COLO829 (cell line): ENCODE measurements at regions not wholly inside any gene's neighbourhood (a gene's known extent, or its start where the extent isn't known, plus 50 kb on each side); places are given as distances from the start of the nearest gene placed in this dataset.
A peak's percentile ranks its signal among the peaks of the same experiment; 100 is the strongest.

Experiments
- DNase-seq: peaks from one replicate; pipeline ENCODE4 v3.0.0; 2012; ENCODE audit warnings: low spot score

DNA sequence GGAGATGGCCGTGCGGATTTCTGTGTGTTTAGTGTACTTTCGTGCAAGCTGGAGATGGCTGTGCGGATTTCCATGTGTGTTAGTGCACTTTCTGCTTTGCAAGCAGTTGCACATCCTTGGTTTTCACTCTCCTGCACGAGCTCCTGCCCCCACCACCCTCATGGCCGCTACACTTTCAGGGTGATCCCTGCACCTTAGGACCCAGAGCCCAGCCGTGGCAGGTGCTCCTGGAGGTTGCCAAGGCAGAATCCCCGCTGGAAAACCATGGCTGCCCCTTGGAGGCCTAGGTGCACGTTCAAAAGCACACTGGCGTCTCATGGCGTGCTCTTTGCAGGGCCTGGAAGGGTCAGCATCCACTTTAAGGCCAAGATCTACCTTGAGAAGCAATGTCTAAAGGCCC is 311.0 kb upstream of the TNRC6C start:
- no peak for DNase-seq

- DNase-seq, result peak; percentile 59
Observed at GRCh38 chr17:77649717-77650211, 308.7 kb upstream of the TNRC6C start.

GRCh38 chr17:77651988-77652387 is 306.5 kb upstream of the TNRC6C start:
- no peak for DNase-seq

DNA sequence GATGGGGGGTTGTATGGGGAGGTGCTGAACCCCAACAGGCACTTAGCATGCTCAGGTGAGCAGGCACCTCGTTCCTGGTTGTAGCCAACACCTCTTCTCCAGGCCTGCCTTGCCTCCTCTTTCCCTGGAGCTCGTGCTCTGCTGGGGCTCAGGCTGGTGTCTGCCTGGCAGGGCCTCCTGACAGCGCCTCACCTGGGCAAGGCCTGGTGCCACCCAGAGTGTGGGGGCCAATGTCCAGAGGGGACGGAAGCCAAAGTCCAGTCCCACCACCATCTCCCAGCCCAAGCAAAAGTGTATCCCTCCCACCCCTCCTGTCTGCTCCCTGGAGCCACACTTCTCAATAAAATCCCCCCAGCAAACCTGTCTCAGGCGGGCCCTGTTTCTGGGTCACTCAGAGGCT is 304.2 kb upstream of the TNRC6C start:
- no peak for DNase-seq

DNA sequence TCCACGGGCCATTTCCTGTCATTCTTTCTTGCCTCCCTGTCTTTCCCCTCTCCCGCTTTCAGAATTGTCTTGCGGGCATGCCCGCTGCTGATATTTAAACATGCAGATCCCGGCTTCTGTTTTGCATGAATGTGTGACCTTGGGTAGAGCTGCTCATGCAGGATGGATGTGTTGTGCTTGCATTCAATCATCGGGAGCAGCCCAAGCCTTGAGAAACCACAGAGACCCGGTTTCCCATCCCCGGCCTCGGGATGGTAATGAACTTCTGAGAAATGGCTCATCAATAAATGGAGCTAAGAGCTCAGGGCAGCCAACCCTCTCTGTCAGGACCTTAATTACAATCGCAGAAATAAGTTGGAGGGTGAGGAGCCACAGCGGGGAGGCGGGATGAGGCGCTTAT is 303.7 kb upstream of the TNRC6C start:
- DNase-seq, result no peak

DNA sequence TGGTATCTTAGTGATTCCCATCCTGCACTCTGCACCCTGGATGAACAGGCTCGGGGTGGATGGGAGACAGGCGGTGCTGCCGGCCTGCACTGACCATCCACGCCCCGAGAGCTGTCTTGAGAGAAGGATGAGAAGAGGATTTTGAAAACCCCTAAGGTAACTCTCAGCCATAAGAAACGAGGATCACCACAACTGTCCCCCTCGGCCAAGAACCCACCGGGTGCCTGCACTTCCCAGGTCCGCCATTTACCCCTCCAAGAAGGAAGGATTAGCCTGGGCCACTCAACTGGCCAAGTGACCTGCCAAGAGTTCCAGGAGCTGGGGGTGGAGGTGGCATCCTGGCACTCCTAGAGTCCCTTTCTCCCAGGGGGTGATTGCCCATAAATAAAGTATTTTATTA is 302.4 kb upstream of the TNRC6C start:
- no peak for DNase-seq

GRCh38 chr17:77657839-77658238 is 300.7 kb upstream of the TNRC6C start:
- no peak for DNase-seq

GRCh38 chr17:77660524-77660923 is 298.0 kb upstream of the TNRC6C start:
- no peak for DNase-seq

DNA sequence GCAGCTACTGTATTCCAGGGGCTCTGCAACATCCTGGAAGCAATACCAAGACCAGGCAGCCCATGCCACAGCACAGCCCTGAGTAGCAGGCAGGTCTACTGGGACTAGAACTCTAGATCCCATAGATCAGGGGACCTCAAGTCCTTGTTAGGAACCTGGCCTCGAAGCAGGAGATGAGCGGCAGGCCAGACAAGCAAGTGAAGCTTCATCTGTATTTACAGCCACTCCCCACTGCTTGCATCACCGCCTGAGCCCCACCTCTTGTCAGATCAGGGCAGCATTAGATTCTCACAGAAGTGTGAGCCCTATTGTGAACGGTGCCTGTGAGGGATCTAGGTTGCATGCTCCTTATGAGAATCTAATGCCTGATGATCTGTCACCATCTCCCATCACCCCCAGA is 295.7 kb upstream of the TNRC6C start:
- DNase-seq, result no peak

DNA sequence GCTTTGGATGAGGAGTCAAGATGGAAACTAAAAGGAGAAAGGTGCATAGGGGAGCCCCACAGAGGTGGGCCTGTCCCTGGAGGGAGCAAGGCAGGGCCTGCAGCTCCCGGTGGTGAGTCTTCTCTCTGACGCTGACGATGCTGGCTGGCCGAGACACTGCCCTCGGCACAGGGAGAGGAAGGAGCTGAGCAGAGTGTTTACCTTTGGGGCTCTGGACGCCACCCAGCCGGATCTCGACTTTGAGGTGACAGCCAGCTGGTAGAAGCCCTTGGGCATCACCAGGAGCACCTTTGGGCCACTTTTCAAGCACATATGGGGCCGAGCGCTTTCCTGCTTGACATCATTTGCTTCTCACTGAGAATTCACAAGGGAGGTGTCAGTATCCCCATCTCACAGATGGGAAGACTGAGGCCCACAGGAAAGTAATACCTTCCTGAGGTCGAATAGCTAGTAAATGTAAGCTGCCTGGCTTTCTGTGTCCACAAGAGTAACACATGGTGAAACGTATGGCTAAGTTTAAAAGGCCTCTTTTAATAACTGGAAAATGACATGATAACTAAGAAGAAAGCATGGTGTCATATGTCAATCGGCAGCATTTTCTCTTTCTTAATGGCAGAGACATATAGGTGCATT is 294.3 kb upstream of the TNRC6C start:
- no peak for DNase-seq

- no peak for DNase-seq
Observed at GRCh38 chr17:77665833-77666232, 292.7 kb upstream of the TNRC6C start.

DNA sequence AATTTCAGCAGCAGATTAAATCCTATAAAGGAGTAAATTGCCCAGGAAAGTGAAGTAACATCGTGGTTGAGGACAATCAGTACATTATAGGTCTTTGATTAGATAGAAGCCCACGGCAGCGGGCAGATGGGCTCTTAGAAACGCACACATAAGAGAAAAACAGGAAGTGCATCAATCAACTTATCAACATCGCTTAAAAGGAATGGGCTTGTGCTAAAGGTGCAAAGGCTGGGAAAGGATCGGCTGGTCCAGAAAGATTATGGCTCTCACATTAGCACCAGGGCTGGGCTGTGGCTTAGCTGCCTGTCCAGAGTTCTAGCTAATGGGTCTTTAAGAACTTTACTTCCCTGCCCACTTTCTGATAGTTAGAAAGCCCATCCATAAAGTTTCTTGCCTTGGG is 292.0 kb upstream of the TNRC6C start:
- no peak for DNase-seq

GRCh38 chr17:77666881-77667395 is 291.6 kb upstream of the TNRC6C start:
- no peak for DNase-seq

DNA sequence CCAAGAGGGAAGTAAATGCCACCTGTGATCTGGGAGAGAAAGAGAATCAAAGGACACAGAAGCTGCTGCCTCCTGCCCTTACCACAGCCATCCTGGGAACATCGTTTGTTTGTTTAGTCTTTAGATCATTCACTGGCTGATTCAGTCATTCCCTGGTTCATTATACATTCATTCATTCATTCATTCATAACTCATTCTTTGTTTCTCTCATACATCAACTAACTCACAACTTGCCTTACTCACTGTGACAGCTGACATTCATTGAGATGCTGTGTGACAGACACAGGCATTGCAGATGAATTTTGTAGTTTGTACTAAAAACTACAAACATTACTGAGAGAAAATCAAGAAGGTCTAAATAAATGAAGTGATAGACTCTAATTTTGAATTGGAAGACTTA is 291.0 kb upstream of the TNRC6C start:
- DNase-seq, result no peak

DNA sequence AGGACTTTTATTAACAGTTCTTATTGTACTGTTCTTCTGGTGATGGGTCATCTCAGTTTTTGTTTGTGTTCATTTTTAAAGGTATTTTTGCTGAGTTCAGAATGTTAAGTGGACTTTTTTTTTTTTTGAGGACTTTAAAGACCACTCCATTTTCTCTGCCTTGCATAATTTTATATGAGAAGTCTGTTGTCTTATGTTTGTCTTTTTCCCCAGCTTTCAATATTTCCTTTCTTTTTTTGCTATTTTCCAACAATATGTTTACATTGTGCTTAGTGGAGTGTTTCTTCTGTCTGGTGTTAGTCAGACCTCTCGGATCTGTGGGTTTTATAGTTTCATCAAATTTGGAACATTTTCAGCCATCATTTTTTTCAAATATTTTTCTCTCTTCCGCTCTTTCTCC is 290.0 kb upstream of the TNRC6C start:
- DNase-seq, result no peak

GRCh38 chr17:77670173-77670572 is 288.3 kb upstream of the TNRC6C start:
- no peak for DNase-seq

- no peak for DNase-seq
Observed at GRCh38 chr17:77674358-77674757, 284.1 kb upstream of the TNRC6C start.

DNA sequence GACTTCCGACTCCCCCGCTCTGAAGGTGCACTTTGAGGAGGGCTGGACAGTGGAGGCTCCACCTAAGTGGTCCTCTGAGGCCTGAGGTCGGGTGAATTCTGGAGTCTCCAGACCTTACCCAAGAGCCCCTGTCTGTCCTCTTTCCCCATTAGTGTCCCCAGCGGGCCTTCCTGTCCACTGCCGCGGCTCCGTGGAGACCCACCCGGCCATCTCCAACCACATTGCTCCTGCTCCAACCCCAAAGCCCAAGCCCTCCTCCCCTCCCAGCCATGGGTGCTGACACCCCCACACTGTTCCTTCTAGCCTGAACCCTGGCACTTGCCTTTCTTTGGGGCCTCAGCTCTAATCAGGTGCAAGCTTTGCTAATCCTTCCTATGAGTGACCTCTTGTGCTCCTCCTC is 283.1 kb upstream of the TNRC6C start:
- DNase-seq, result no peak

DNA sequence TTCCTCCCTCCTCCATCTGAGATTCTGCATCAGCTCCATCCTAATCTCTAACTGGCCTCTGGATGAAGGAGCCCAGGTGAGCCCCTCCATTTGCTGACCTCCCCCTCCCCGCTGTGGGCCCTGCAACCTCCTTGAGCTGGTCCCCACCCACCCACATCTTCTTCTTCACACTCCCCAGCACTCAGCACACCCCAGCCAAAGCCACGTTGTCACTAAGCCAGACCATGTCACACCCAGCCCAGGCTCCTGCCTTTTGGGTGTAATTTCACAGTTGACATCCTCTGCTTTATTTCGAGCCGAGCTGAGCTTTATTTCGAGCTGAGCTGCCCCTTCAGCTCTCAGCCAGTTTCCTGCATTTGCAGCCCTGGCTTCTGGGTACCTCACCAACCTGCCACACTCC is 282.7 kb upstream of the TNRC6C start:
- DNase-seq, result no peak

DNA sequence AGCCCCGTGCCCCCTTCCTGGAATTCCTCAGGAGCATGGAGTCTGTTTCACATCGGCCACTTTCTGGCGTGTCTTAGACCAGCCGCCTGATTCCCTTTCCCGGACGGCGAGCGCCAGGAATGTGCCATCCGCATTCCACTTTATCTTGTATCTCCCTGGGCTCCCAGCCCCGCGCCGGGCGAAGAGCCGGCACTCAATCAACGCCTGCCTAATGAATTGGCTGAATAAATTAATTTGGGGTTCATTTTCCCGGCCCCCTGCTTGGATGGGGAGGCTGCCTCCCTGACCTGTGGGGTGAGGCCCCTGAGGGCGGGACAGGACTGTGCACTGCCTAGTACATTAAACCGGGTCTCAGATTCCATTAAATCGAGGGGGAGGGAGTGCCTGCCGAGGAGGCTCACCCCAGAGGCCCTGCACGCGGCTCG is 282.3 kb upstream of the TNRC6C start:
- no peak for DNase-seq

- DNase-seq, result no peak
Observed at GRCh38 chr17:77677211-77677610, 281.3 kb upstream of the TNRC6C start.

DNA sequence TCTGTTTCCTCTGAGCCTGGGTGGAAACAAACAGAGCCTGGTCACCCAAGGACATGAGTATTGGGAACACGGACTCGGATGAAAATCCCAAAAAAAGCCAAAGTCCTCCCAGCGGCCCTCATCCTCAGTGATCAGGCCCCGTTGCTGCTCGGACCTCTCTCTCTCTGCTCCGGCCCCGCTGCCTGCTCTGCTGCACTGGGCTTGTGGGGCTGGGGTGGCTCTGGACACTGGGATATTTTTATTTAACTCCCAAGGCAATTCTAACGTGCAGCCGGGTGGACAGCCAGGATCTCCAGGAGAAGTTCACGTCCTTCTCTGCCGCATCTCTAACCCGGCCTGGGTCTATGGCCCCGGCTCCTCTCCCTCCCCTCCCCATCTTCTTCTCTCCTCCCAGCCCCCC is 280.9 kb upstream of the TNRC6C start:
- no peak for DNase-seq

- DNase-seq, result no peak
Observed at GRCh38 chr17:77679589-77679988, 278.9 kb upstream of the TNRC6C start.

DNA sequence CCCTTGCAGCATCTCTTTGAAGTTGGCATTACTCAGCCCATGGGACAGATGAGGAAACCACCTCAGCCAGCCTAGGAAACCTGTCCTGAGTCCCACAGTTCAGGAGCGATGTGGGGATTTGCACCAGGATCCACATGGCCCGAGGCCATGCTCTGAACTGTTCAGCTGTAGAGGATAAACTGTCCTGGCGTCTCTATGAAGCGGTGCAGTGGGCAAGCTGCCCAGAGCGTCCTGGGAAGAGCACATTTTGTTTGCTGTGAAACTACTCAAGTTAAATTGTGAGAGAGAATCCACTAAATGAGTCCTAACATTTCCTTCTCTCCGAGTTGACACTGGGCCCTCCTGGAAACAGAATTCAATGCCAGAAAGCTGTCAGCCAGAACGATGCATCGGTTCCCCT is 276.6 kb upstream of the TNRC6C start:
- DNase-seq, result no peak
